ENCODE measurements at regions not wholly inside any gene's neighbourhood (a gene's known extent, or its start where the extent isn't known, plus 50 kb on each side); places are given as distances from the start of the nearest gene placed in this dataset.
"Not testable (repeated sequence)": the region's sequence is repeated elsewhere in the genome, so short reads cannot be mapped to it uniquely, and the experiment has no call there.

DNA sequence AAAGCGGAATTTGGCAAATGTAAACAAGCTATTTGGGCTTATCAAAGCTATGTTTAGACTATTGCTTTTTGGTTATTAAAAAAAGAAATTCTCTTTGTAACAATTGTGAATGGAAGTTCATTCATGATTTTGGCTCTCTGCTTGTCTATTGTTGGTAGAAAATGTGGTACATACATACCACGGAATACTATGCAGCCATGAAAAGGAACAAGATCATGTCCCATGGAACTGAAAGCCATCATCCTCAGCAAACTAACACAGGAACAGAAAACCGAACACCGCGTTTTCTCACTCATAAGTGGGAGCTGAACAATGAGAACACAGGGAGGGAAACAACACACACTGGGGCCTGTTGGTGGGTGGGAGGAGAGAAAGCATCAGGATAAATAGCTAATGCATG is 465.4 kb downstream of the SETD4 start:
- WGBS (ENCODE audit: insufficient coverage): no CpG with 5 or more reads among the region's 5 CpGs
- Histone ChIP-seq H3K9me3 (replicated peaks in 1 of 2; ENCODE audit: control insufficient read depth in 1 of 2, insufficient read depth in 1 of 2, low read length in 2 of 2) (no peaks in the 10 kb centered on the region), H4K20me1 (ENCODE audit: insufficient read depth, low read length) (no peaks in the 10 kb centered on the region), H3K4me2 (replicated peaks; ENCODE audit: extremely low read depth, low read length, poor library complexity, severe bottlenecking) (no peak overlapping the region), H3K9ac (ENCODE audit: insufficient read depth, low read length, poor library complexity, severe bottlenecking) (no peak overlapping the region), H3K36me3 (replicated peaks in 1 of 2; ENCODE audit: control insufficient read depth in 1 of 2, insufficient read depth in 2 of 2, low read length in 2 of 2) (no peaks in the 10 kb centered on the region), H3K79me2 (ENCODE audit: insufficient read depth, low read length) (no peaks in the 10 kb centered on the region), H3K27me3 (ENCODE audit: control insufficient read depth in 2 of 2, insufficient read depth in 2 of 2, low read length in 2 of 2) (no peaks in the 10 kb centered on the region), H3K4me1 (ENCODE audit: control insufficient read depth in 1 of 2, insufficient read depth in 2 of 2, low read length in 2 of 2) (no peaks in the 10 kb centered on the region), H2AFZ (ENCODE audit: insufficient read depth, low read depth, low read length, poor library complexity, severe bottlenecking) (no peak overlapping the region), H3K27ac (ENCODE audit: low read depth in 1 of 2, low read length in 2 of 2) (no peak overlapping the region), H3K4me3 (replicated peaks in 1 of 3; ENCODE audit: low read depth in 2 of 3, low read length in 3 of 3) (no peak overlapping the region)
- DNase-seq: no peak
- H3K27me3 Mint-ChIP-seq (ENCODE audit: low read depth in 3 of 3): peaks cover 0 to 4% (median 2%) of the 10 kb centered on the region in 3 donors
- H3K4me1 Mint-ChIP-seq: no peaks in the 10 kb centered on the region
- intact Hi-C loops (cut with micrococcal nuclease): no loop called here
- H3K36me3 Mint-ChIP-seq: no peaks in the 10 kb centered on the region
- H3K9me3 Mint-ChIP-seq: peaks cover 0 to 4% (median 1%) of the 10 kb centered on the region in 7 donors
- H3K27ac Mint-ChIP-seq: no peak overlapping the region
- TF ChIP-seq, protein P1, sequence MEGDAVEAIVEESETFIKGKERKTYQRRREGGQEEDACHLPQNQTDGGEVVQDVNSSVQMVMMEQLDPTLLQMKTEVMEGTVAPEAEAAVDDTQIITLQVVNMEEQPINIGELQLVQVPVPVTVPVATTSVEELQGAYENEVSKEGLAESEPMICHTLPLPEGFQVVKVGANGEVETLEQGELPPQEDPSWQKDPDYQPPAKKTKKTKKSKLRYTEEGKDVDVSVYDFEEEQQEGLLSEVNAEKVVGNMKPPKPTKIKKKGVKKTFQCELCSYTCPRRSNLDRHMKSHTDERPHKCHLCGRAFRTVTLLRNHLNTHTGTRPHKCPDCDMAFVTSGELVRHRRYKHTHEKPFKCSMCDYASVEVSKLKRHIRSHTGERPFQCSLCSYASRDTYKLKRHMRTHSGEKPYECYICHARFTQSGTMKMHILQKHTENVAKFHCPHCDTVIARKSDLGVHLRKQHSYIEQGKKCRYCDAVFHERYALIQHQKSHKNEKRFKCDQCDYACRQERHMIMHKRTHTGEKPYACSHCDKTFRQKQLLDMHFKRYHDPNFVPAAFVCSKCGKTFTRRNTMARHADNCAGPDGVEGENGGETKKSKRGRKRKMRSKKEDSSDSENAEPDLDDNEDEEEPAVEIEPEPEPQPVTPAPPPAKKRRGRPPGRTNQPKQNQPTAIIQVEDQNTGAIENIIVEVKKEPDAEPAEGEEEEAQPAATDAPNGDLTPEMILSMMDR (IDR thresholded peaks at IDR 0.05): no peak
- H3K4me3 Mint-ChIP-seq: no peak overlapping the region

- no peak overlapping the region for H3K27ac Mint-ChIP-seq
- H3K27me3 ChIP-seq (ENCODE audit: control insufficient read depth in 2 of 2, insufficient read depth in 2 of 2, low read length in 2 of 2): no peaks in the 10 kb centered on the region
- no peak overlapping the region for H3K27ac ChIP-seq (ENCODE audit: low read depth in 1 of 2, low read length in 2 of 2)
- no peak overlapping the region for H3K9ac ChIP-seq (ENCODE audit: insufficient read depth, low read length, poor library complexity, severe bottlenecking)
- H3K9me3 ChIP-seq (replicated peaks in 1 of 2; ENCODE audit: control insufficient read depth in 1 of 2, insufficient read depth in 1 of 2, low read length in 2 of 2): no peaks in the 10 kb centered on the region
- H3K9me3 Mint-ChIP-seq: peaks cover 0 to 4% (median 1%) of the 10 kb centered on the region in 7 donors
- WGBS (ENCODE audit: insufficient coverage): 100% methylated on average over 1 of the region's 5 CpGs
- intact Hi-C loops (cut with micrococcal nuclease): no loop called here
- H3K4me1 Mint-ChIP-seq: no peaks in the 10 kb centered on the region
- H3K4me3 Mint-ChIP-seq: no peak overlapping the region
- H3K36me3 Mint-ChIP-seq: no peaks in the 10 kb centered on the region
- no peak overlapping the region for H3K4me3 ChIP-seq (replicated peaks in 1 of 3; ENCODE audit: low read depth in 2 of 3, low read length in 3 of 3)
- H3K4me2 ChIP-seq (replicated peaks; ENCODE audit: extremely low read depth, low read length, poor library complexity, severe bottlenecking): no peak overlapping the region
- H3K27me3 Mint-ChIP-seq (ENCODE audit: low read depth in 3 of 3): peaks cover 0 to 2% (median 2%) of the 10 kb centered on the region in 3 donors
- H3K79me2 ChIP-seq (ENCODE audit: insufficient read depth, low read length): no peaks in the 10 kb centered on the region
- H3K36me3 ChIP-seq (replicated peaks in 1 of 2; ENCODE audit: control insufficient read depth in 1 of 2, insufficient read depth in 2 of 2, low read length in 2 of 2): no peaks in the 10 kb centered on the region
- no peaks in the 10 kb centered on the region for H4K20me1 ChIP-seq (ENCODE audit: insufficient read depth, low read length)
- no peak overlapping the region for H2AFZ ChIP-seq (ENCODE audit: insufficient read depth, low read depth, low read length, poor library complexity, severe bottlenecking)
- DNase-seq: no peak
- TF ChIP-seq, protein P1 (IDR thresholded peaks at IDR 0.05): no peak
- no peaks in the 10 kb centered on the region for H3K4me1 ChIP-seq (ENCODE audit: control insufficient read depth in 1 of 2, insufficient read depth in 2 of 2, low read length in 2 of 2)
These were observed 467.3 kb downstream of the SETD4 start for GRCh38 chr21:35593000-35593502.

GRCh38 chr21:35590284-35590683 is 470.0 kb downstream of the SETD4 start:
- H3K4me1 ChIP-seq (ENCODE audit: control insufficient read depth in 1 of 2, insufficient read depth in 2 of 2, low read length in 2 of 2); H2AFZ ChIP-seq (ENCODE audit: insufficient read depth, low read depth, low read length, poor library complexity, severe bottlenecking); H3K27ac Mint-ChIP-seq; H3K4me3 ChIP-seq (replicated peaks in 1 of 3; ENCODE audit: low read depth in 2 of 3, low read length in 3 of 3); DNase-seq; H3K27ac ChIP-seq (ENCODE audit: low read depth in 1 of 2, low read length in 2 of 2); H3K36me3 ChIP-seq (replicated peaks in 1 of 2; ENCODE audit: control insufficient read depth in 1 of 2, insufficient read depth in 2 of 2, low read length in 2 of 2); H3K36me3 Mint-ChIP-seq; intact Hi-C loops (cut with micrococcal nuclease); H3K4me1 Mint-ChIP-seq; H3K27me3 Mint-ChIP-seq (ENCODE audit: low read depth in 3 of 3); H3K4me3 Mint-ChIP-seq; H4K20me1 ChIP-seq (ENCODE audit: insufficient read depth, low read length); H3K4me2 ChIP-seq (replicated peaks; ENCODE audit: extremely low read depth, low read length, poor library complexity, severe bottlenecking); H3K79me2 ChIP-seq (ENCODE audit: insufficient read depth, low read length); H3K9ac ChIP-seq (ENCODE audit: insufficient read depth, low read length, poor library complexity, severe bottlenecking); H3K27me3 ChIP-seq (ENCODE audit: control insufficient read depth in 2 of 2, insufficient read depth in 2 of 2, low read length in 2 of 2); H3K9me3 ChIP-seq (replicated peaks in 1 of 2; ENCODE audit: control insufficient read depth in 1 of 2, insufficient read depth in 1 of 2, low read length in 2 of 2); H3K9me3 Mint-ChIP-seq: not testable (repeated sequence)
- no CpG with 5 or more reads among the region's 3 CpGs for WGBS (ENCODE audit: insufficient coverage)

Data from CD14-positive monocyte (primary cell).